Activated CD8-positive, alpha-beta T cell treated with anti-CD3 and anti-CD28 coated beads, Interleukin-2, amount 10 ng/mL, durations not matched to agents 7 days and 5 days (primary cell): ENCODE measurements at regions not wholly inside any gene's neighbourhood (a gene's known extent, or its start where the extent isn't known, plus 50 kb on each side); places are given as distances from the start of the nearest gene placed in this dataset.
"Not testable (repeated sequence)": the region's sequence is repeated elsewhere in the genome, so short reads cannot be mapped to it uniquely, and the experiment has no call there.

Experiments used
- ATAC-seq: fragments of 150-1000 bp; cut with Tn5 transposase; one replicate; pipeline ENCODE4 v1.10.0; 2021; ENCODE audit warnings: moderate library complexity
- CTCF ChIA-PET: fragments of 350-600 bp; sonication (Branson Sonifier 250); formaldehyde crosslinking; loops from one replicate; lab custom pipeline; 2021; ENCODE audit warnings: antibody characterized with exemption; lab: Charles Lee
- POLR2A ChIA-PET: fragments of 350-600 bp; sonication (Branson Sonifier 250); formaldehyde crosslinking; loops from one replicate; lab custom pipeline; 2021; ENCODE audit warnings: antibody characterized with exemption; lab: Charles Lee
- DNase-seq: peaks from one replicate; pipeline ENCODE4 v3.0.0-alpha.2; 2020
- H3K27ac Mint-ChIP-seq: one replicate; pipeline ENCODE4 v1.8.0; 2021; ENCODE audit warnings: mild to moderate bottlenecking, mixed read lengths
- H3K27me3 Mint-ChIP-seq: one replicate; pipeline ENCODE4 v1.8.0; 2021; ENCODE audit warnings: low read depth, mixed read lengths
- H3K36me3 Mint-ChIP-seq: one replicate; pipeline ENCODE4 v1.8.0; 2021; ENCODE audit warnings: low read depth, mixed read lengths
- H3K4me1 Mint-ChIP-seq: one replicate; pipeline ENCODE4 v1.8.0; 2021; ENCODE audit warnings: low read depth, mixed read lengths
- H3K4me3 Mint-ChIP-seq: one replicate; pipeline ENCODE4 v1.8.0; 2021; ENCODE audit warnings: mild to moderate bottlenecking, mixed read lengths
- H3K9me3 Mint-ChIP-seq: one replicate; pipeline ENCODE4 v1.8.0; 2022; ENCODE audit warnings: mixed read lengths; ENCODE audit not compliant: insufficient read depth

- ATAC-seq (no peak), DNase-seq (no peak)
- Mint-ChIP-seq H3K4me3 (no peak overlapping the region), H3K4me1 (no peaks in the 10 kb centered on the region), H3K9me3 (no peaks in the 10 kb centered on the region), H3K36me3 (no peaks in the 10 kb centered on the region), H3K27me3 (no peaks in the 10 kb centered on the region), H3K27ac (no peak overlapping the region)
- CTCF ChIA-PET = no interaction called here
- POLR2A ChIA-PET = no interaction called here
Measured at GRCh38 chr5:52134013-52134650, 653.6 kb upstream of the ITGA1 start.

GRCh38 chr5:52139888-52140615 lies 647.7 kb upstream of the ITGA1 start:
- DNase-seq (no peak), ATAC-seq (no peak)
- H3K9me3 Mint-ChIP-seq = no peaks in the 10 kb centered on the region
- POLR2A ChIA-PET = no interaction called here
- no peaks in the 10 kb centered on the region for H3K4me1 Mint-ChIP-seq
- no peak overlapping the region for H3K27ac Mint-ChIP-seq
- no peak overlapping the region for H3K4me3 Mint-ChIP-seq
- H3K27me3 Mint-ChIP-seq = no peaks in the 10 kb centered on the region
- CTCF ChIA-PET = no interaction called here
- H3K36me3 Mint-ChIP-seq = no peaks in the 10 kb centered on the region

- ChIA-PET POLR2A (no interaction called here), CTCF (no interaction called here)
- H3K4me3 Mint-ChIP-seq = no peak overlapping the region
- no peak for DNase-seq
- H3K36me3 Mint-ChIP-seq = no peaks in the 10 kb centered on the region
- H3K27me3 Mint-ChIP-seq = no peaks in the 10 kb centered on the region
- no peaks in the 10 kb centered on the region for H3K4me1 Mint-ChIP-seq
- no peak overlapping the region for H3K27ac Mint-ChIP-seq
- H3K9me3 Mint-ChIP-seq = no peaks in the 10 kb centered on the region
- no peak for ATAC-seq
Measured at GRCh38 chr5:52148679-52149078, 639.0 kb upstream of the ITGA1 start.

GRCh38 chr5:52150501-52150900 lies 637.2 kb upstream of the ITGA1 start:
- Mint-ChIP-seq H3K27me3 (no peaks in the 10 kb centered on the region), H3K27ac (no peak overlapping the region), H3K36me3 (no peaks in the 10 kb centered on the region), H3K9me3 (no peaks in the 10 kb centered on the region), H3K4me1 (no peaks in the 10 kb centered on the region), H3K4me3 (no peak overlapping the region)
- POLR2A ChIA-PET = no interaction called here
- ATAC-seq (no peak), DNase-seq (no peak)
- CTCF ChIA-PET = no interaction called here

GRCh38 chr5:52156809-52157208 lies 630.9 kb upstream of the ITGA1 start:
- peak overlapping the region; percentile 12 for H3K27ac Mint-ChIP-seq
- ATAC-seq, CTCF ChIA-PET, POLR2A ChIA-PET, H3K36me3 Mint-ChIP-seq, H3K27me3 Mint-ChIP-seq, H3K4me3 Mint-ChIP-seq, H3K9me3 Mint-ChIP-seq: not testable (repeated sequence)
- DNase-seq = peak; percentile 48
- peaks cover 11% of the 10 kb centered on the region for H3K4me1 Mint-ChIP-seq

GRCh38 chr5:52165806-52166205 lies 621.9 kb upstream of the ITGA1 start:
- H3K4me1 Mint-ChIP-seq, DNase-seq, ATAC-seq, H3K27ac Mint-ChIP-seq, CTCF ChIA-PET, H3K4me3 Mint-ChIP-seq, H3K27me3 Mint-ChIP-seq, POLR2A ChIA-PET, H3K9me3 Mint-ChIP-seq, H3K36me3 Mint-ChIP-seq: not testable (repeated sequence)

- Mint-ChIP-seq H3K4me1 (no peaks in the 10 kb centered on the region), H3K36me3 (no peaks in the 10 kb centered on the region), H3K27ac (no peak overlapping the region), H3K4me3 (no peak overlapping the region), H3K9me3 (no peaks in the 10 kb centered on the region), H3K27me3 (no peaks in the 10 kb centered on the region)
- CTCF ChIA-PET = no interaction called here
- POLR2A ChIA-PET = no interaction called here
- ATAC-seq (no peak), DNase-seq (no peak)
Measured at GRCh38 chr5:52173133-52173532, 614.6 kb upstream of the ITGA1 start.

- Mint-ChIP-seq H3K4me3 (no peak overlapping the region), H3K36me3 (no peaks in the 10 kb centered on the region), H3K27ac (no peak overlapping the region), H3K27me3 (no peaks in the 10 kb centered on the region), H3K4me1 (no peaks in the 10 kb centered on the region), H3K9me3 (peaks cover 3% of the 10 kb centered on the region)
- ATAC-seq = no peak
- ChIA-PET POLR2A (no interaction called here), CTCF (no interaction called here)
- no peak for DNase-seq
Measured at GRCh38 chr5:52177193-52177592, 610.5 kb upstream of the ITGA1 start.

- Mint-ChIP-seq H3K36me3 (no peaks in the 10 kb centered on the region), H3K27me3 (no peaks in the 10 kb centered on the region), H3K4me3 (no peak overlapping the region), H3K27ac (no peak overlapping the region), H3K4me1 (no peaks in the 10 kb centered on the region), H3K9me3 (peaks cover 5% of the 10 kb centered on the region)
- ChIA-PET CTCF (no interaction called here), POLR2A (no interaction called here)
- no peak for DNase-seq
- no peak for ATAC-seq
Measured at GRCh38 chr5:52181403-52181802, 606.3 kb upstream of the ITGA1 start.

GRCh38 chr5:52190737-52191136 lies 597.0 kb upstream of the ITGA1 start:
- ATAC-seq (no peak), DNase-seq (no peak)
- Mint-ChIP-seq H3K4me3 (no peak overlapping the region), H3K4me1 (no peaks in the 10 kb centered on the region), H3K36me3 (no peaks in the 10 kb centered on the region), H3K9me3 (no peaks in the 10 kb centered on the region), H3K27me3 (no peaks in the 10 kb centered on the region), H3K27ac (no peak overlapping the region)
- ChIA-PET CTCF (no interaction called here), POLR2A (no interaction called here)

GRCh38 chr5:52199833-52200232 lies 587.9 kb upstream of the ITGA1 start:
- ATAC-seq = no peak

GRCh38 chr5:52202256-52202655 lies 585.5 kb upstream of the ITGA1 start:
- Mint-ChIP-seq H3K27me3 (no peaks in the 10 kb centered on the region), H3K36me3 (no peaks in the 10 kb centered on the region), H3K4me1 (peaks cover 3% of the 10 kb centered on the region), H3K27ac (no peak overlapping the region), H3K4me3 (no peak overlapping the region), H3K9me3 (no peaks in the 10 kb centered on the region)
- POLR2A ChIA-PET = no interaction called here
- DNase-seq (no peak), ATAC-seq (no peak)
- CTCF ChIA-PET = no interaction called here

More at GRCh38 chr5:52199833-52200232, 587.9 kb upstream of the ITGA1 start:
- peaks cover 3% of the 10 kb centered on the region for H3K4me1 Mint-ChIP-seq
- ChIA-PET POLR2A (no interaction called here), CTCF (no interaction called here)
- H3K9me3 Mint-ChIP-seq = no peaks in the 10 kb centered on the region
- no peak for DNase-seq
- no peaks in the 10 kb centered on the region for H3K36me3 Mint-ChIP-seq
- H3K27ac Mint-ChIP-seq = no peak overlapping the region
- H3K4me3 Mint-ChIP-seq = no peak overlapping the region
- H3K27me3 Mint-ChIP-seq = no peaks in the 10 kb centered on the region
